Body of pancreas (tissue), 4 donors: ENCODE measurements at regions not wholly inside any gene's neighbourhood (a gene's known extent, or its start where the extent isn't known, plus 50 kb on each side); places are given as distances from the start of the nearest gene placed in this dataset.
"Not testable (repeated sequence)": the region's sequence is repeated elsewhere in the genome, so short reads cannot be mapped to it uniquely, and the experiment has no call there.

Experiments
- POLR2A ChIP-seq, 3 donors: fragments of 450-650 bp; IDR thresholded peaks; one replicate each; pipeline ENCODE4 v1.6.1; 2016; ENCODE audit warnings: antibody characterized with exemption in 3 of 3, mild to moderate bottlenecking in 2 of 3
- TF ChIP-seq, protein P1 (sequence below), 7 experiments: fragments of 450-650 bp in 4 of 7; fragments of 200-600 bp in 3 of 7; sonication (generic) in 3 of 7; IDR thresholded peaks; one replicate each; pipeline ENCODE4 v1.5.1; 2016 to 2019; ENCODE audit warnings: antibody characterized with exemption in 7 of 7

DNA sequence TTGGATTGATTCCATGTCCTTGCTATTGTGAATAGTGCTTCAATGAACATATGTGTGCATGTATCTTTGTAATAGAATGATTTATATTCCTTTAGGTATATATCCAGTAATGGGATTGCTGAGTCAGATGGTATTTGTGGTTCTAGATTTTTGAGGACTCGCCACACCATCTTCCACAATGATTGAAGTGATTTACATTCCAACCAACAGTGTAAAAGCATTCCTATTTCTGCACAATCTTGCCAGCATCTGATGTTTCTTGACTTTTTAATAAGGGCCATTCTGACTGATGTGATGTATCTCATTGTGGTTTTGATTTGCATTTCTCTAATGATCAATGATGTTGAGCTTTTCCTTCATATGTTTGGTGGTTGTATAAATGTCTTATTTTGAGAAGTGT is 437.9 kb downstream of the IRX1 start:
- not testable (repeated sequence) for TF ChIP-seq POLR2A (IDR thresholded peaks at IDR 0.05)
- TF ChIP-seq, protein P1, sequence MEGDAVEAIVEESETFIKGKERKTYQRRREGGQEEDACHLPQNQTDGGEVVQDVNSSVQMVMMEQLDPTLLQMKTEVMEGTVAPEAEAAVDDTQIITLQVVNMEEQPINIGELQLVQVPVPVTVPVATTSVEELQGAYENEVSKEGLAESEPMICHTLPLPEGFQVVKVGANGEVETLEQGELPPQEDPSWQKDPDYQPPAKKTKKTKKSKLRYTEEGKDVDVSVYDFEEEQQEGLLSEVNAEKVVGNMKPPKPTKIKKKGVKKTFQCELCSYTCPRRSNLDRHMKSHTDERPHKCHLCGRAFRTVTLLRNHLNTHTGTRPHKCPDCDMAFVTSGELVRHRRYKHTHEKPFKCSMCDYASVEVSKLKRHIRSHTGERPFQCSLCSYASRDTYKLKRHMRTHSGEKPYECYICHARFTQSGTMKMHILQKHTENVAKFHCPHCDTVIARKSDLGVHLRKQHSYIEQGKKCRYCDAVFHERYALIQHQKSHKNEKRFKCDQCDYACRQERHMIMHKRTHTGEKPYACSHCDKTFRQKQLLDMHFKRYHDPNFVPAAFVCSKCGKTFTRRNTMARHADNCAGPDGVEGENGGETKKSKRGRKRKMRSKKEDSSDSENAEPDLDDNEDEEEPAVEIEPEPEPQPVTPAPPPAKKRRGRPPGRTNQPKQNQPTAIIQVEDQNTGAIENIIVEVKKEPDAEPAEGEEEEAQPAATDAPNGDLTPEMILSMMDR (IDR thresholded peaks at IDR 0.05): not testable (repeated sequence)
